Suprapubic skin (tissue), 4 donors: ENCODE measurements at regions not wholly inside any gene's neighbourhood (a gene's known extent, or its start where the extent isn't known, plus 50 kb on each side); places are given as distances from the start of the nearest gene placed in this dataset.
"Not testable (repeated sequence)": the region's sequence is repeated elsewhere in the genome, so short reads cannot be mapped to it uniquely, and the experiment has no call there.

ENCODE experiments used
- DNase-seq, 2 donors: peaks; one replicate each; pipeline ENCODE4 v3.0.0-alpha.2; 2019; ENCODE audit warnings: low spot score in 2 of 2
- H3K27ac ChIP-seq: fragments of 200-600 bp; sonication (generic); one replicate; pipeline ENCODE4 v1.5.1; 2019
- H3K27me3 ChIP-seq: fragments of 200-600 bp; sonication (generic); one replicate; pipeline ENCODE4 v1.5.1; 2019
- H3K36me3 ChIP-seq: fragments of 200-600 bp; sonication (generic); one replicate; pipeline ENCODE4 v1.5.1; 2019
- H3K4me1 ChIP-seq: fragments of 200-600 bp; sonication (generic); one replicate; pipeline ENCODE4 v1.5.1; 2019
- H3K4me3 ChIP-seq: fragments of 200-600 bp; sonication (generic); one replicate; pipeline ENCODE4 v1.5.1; 2019; ENCODE audit warnings: mild to moderate bottlenecking
- H3K9me3 ChIP-seq: fragments of 200-600 bp; sonication (generic); one replicate; pipeline ENCODE4 v1.5.1; 2019
- EP300 ChIP-seq: sonication (generic); formaldehyde crosslinking; IDR thresholded peaks from one replicate; pipeline ENCODE4 v1.6.1; 2017; ENCODE audit warnings: antibody characterized with exemption
- POLR2A ChIP-seq, 2 donors: fragments of 450-650 bp; IDR thresholded peaks; one replicate each; pipeline ENCODE4 v1.6.1; 2017; ENCODE audit warnings: antibody characterized with exemption in 2 of 2, mild to moderate bottlenecking in 2 of 2, moderate library complexity in 2 of 2
- POLR2AphosphoS5 ChIP-seq, 3 donors: sonication (generic); formaldehyde crosslinking; IDR thresholded peaks; one replicate each; pipeline ENCODE4 v1.6.1; 2017; ENCODE audit warnings: antibody characterized with exemption in 3 of 3
- WGBS: methylation state at CpG from one replicate; pipeline ENCODE4 v1.1.5; 2018; 5-methylcytosine and 5-hydroxymethylcytosine counted together
- TF ChIP-seq, protein P1 (sequence below), 2 donors: fragments of 200-600 bp in 1 of 2; fragments of 450-650 bp in 1 of 2; sonication (generic) in 1 of 2; IDR thresholded peaks; one replicate each; pipeline ENCODE4 v1.5.1; 2016 to 2019; ENCODE audit warnings: antibody characterized with exemption in 2 of 2, mild to moderate bottlenecking in 1 of 2, moderate library complexity in 1 of 2

DNA sequence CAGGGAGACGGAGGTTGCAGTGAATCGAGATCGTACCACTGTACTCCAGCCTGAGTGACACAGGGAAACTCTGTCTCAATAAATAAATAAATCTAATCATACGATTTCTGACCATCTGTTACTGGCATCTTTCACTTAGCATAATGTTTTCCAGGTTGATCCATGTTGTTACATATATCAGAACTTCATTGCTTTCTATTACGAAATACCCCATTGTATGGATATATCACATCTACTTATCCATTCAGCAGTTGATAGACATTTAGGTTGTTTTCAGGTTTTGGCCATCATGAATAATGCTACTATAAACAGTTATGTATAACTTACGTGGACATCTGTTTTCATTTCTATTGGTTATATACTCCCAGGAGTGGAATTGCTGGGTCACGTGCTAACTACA is 303.9 kb downstream of the PAX3 start:
- no peak overlapping the region for H3K4me3 ChIP-seq
- DNase-seq, result no peak
- TF ChIP-seq POLR2AphosphoS5 (IDR thresholded peaks at IDR 0.05) (no peak), EP300 (no peak)
- H3K27me3 ChIP-seq, result peaks cover 4% of the 10 kb centered on the region
- no peaks in the 10 kb centered on the region for H3K36me3 ChIP-seq
- H3K4me1 ChIP-seq, result no peaks in the 10 kb centered on the region
- WGBS, result 87% methylated on average over 7 of the region's 7 CpGs
- no peaks in the 10 kb centered on the region for H3K9me3 ChIP-seq
- no peak overlapping the region for H3K27ac ChIP-seq

DNA sequence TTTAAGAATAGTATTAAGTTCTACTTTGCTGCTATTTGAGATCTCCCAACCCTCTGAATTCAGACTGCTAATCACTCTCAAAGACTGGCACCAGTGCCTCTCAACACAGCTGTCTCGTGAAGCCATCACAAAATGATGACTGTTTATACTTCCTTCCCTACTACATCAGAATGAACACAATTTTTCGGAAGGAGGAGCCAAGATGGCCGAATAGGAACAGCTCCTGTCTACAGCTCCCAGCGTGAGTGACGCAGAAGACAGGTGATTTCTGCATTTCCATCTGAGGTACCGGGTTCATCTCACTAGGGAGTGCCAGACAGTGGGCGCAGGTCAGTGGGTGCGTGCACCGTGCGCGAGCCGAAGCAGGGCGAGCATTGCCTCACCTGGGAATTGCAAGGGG is 314.4 kb downstream of the PAX3 start:
- H3K27ac ChIP-seq, H3K9me3 ChIP-seq, H3K27me3 ChIP-seq, DNase-seq, H3K4me1 ChIP-seq, H3K36me3 ChIP-seq, H3K4me3 ChIP-seq: not testable (repeated sequence)
- 93% methylated on average over 4 of the region's 13 CpGs for WGBS

DNA sequence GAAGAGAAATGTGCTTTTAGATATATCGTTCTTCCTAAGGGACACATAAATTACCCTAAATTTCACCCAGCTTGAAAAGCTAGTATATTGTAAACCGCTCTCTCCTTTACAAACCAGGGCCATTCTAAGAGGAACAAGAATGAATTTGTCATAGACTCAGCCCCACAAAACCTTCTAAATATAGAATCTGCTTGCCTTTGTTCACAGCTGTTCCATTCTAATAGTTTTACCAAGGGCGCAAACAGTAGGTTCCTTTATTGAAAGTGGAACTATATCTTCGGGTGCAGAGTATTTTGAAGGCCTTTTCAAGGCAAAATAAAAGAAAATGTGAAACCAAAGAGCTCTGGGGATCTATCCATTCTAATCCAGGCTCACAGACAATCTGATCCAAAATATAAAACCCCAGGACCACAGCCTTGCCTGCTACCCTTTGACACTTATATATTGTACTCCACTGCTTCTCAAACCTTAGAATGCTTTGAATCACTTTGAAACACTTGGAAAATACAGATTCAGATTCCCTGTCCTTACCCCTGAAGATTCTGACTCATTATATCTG is 316.8 kb downstream of the PAX3 start:
- no peaks in the 10 kb centered on the region for H3K9me3 ChIP-seq
- H3K36me3 ChIP-seq, result no peaks in the 10 kb centered on the region
- H3K4me3 ChIP-seq, result no peak overlapping the region
- H3K27me3 ChIP-seq, result no peaks in the 10 kb centered on the region
- DNase-seq, result no peak
- WGBS, result 78% methylated on average over 4 of the region's 4 CpGs
- TF ChIP-seq, protein P1, sequence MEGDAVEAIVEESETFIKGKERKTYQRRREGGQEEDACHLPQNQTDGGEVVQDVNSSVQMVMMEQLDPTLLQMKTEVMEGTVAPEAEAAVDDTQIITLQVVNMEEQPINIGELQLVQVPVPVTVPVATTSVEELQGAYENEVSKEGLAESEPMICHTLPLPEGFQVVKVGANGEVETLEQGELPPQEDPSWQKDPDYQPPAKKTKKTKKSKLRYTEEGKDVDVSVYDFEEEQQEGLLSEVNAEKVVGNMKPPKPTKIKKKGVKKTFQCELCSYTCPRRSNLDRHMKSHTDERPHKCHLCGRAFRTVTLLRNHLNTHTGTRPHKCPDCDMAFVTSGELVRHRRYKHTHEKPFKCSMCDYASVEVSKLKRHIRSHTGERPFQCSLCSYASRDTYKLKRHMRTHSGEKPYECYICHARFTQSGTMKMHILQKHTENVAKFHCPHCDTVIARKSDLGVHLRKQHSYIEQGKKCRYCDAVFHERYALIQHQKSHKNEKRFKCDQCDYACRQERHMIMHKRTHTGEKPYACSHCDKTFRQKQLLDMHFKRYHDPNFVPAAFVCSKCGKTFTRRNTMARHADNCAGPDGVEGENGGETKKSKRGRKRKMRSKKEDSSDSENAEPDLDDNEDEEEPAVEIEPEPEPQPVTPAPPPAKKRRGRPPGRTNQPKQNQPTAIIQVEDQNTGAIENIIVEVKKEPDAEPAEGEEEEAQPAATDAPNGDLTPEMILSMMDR (IDR thresholded peaks at IDR 0.05), result no peak
- TF ChIP-seq EP300 (no peak), POLR2AphosphoS5 (IDR thresholded peaks at IDR 0.05) (no peak), POLR2A (IDR thresholded peaks at IDR 0.05) (no peak)
- H3K4me1 ChIP-seq, result no peaks in the 10 kb centered on the region
- no peak overlapping the region for H3K27ac ChIP-seq

DNA sequence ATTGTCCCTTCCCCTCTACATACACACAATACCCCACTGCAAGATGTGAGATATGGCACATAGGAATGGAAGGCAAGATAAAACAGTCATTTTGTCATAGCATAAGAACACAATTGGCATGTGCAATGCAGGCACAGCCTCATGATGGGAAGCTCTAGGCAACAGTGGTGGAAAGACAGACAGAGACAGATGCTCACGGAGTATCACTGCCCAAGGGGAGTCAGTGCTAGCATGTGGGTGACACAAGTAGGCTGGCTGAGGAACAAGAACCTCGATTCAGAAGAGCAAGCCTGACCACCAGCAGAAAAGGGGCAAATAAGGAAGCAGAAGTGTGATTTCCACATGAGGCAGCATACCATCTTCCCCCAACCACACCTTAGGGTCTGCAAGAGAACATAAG is 323.6 kb downstream of the PAX3 start:
- Histone ChIP-seq H3K36me3 (no peaks in the 10 kb centered on the region), H3K27ac (no peak overlapping the region), H3K27me3 (peaks cover 3% of the 10 kb centered on the region), H3K9me3 (no peaks in the 10 kb centered on the region), H3K4me3 (no peak overlapping the region), H3K4me1 (no peaks in the 10 kb centered on the region)
- WGBS, result 44% methylated on average over 2 of the region's 2 CpGs
- no peak for DNase-seq
- TF ChIP-seq POLR2A (IDR thresholded peaks at IDR 0.05) (no peak), EP300 (no peak), POLR2AphosphoS5 (IDR thresholded peaks at IDR 0.05) (no peak)
- TF ChIP-seq, protein P1 (IDR thresholded peaks at IDR 0.05), result no peak

DNA sequence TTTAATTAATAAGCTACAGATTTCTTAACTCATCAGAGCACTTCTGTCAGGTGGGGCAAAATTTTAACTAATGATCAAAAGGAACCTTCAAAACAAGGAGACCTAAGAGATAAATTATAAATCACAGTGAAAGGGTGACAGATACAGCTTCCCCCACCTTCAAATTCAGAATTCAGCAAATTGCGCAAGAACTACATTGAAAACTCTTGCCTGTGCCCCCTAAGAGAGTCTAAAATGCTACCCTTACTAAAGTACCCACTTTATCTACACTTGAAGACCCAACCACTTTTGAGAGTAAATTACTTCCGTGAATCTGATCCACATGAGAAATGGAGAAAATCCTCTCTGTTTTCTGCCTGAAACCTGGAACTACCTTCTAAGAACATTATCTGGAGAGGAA is 324.9 kb downstream of the PAX3 start:
- Histone ChIP-seq H3K4me3 (no peak overlapping the region), H3K9me3 (no peaks in the 10 kb centered on the region), H3K36me3 (no peaks in the 10 kb centered on the region), H3K4me1 (no peaks in the 10 kb centered on the region), H3K27me3 (peaks cover 3% of the 10 kb centered on the region), H3K27ac (no peak overlapping the region)
- no peak for DNase-seq
- 89% methylated on average over 2 of the region's 2 CpGs for WGBS
- no peak for TF ChIP-seq POLR2A (IDR thresholded peaks at IDR 0.05)
- no peak for TF ChIP-seq EP300
- TF ChIP-seq POLR2AphosphoS5 (IDR thresholded peaks at IDR 0.05), result no peak
- TF ChIP-seq, protein P1 (IDR thresholded peaks at IDR 0.05), result no peak

DNA sequence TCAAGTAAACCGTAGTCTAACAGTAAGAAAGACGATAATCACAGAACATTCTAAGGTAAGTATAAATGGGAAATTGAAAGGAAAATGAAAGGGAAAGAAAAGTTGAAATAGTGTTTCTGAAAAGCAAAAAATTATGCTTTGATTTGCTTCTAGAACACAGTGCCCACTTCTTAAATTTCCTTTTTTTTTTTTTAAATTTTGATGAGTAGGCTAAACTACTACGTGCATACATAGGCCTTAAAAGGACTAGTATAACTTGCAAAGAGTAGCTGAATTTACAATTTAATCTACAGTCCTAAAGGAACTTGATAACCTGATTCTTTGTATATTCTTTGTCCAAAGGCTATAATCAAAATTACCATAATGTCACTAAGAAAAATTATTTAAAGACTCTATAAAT is 325.3 kb downstream of the PAX3 start:
- no peaks in the 10 kb centered on the region for H3K4me1 ChIP-seq
- H3K4me3 ChIP-seq, result no peak overlapping the region
- TF ChIP-seq POLR2A (IDR thresholded peaks at IDR 0.05) (no peak), POLR2AphosphoS5 (IDR thresholded peaks at IDR 0.05) (no peak), EP300 (no peak)
- TF ChIP-seq, protein P1 (IDR thresholded peaks at IDR 0.05), result no peak
- H3K9me3 ChIP-seq, result no peaks in the 10 kb centered on the region
- no peak for DNase-seq
- H3K27ac ChIP-seq, result no peak overlapping the region
- 92% methylated on average over 3 of the region's 3 CpGs for WGBS
- H3K27me3 ChIP-seq, result peaks cover 3% of the 10 kb centered on the region
- no peaks in the 10 kb centered on the region for H3K36me3 ChIP-seq
